ENCODE measurements at regions not wholly inside any gene's neighbourhood (a gene's known extent, or its start where the extent isn't known, plus 50 kb on each side); places are given as distances from the start of the nearest gene placed in this dataset.
"Not testable (repeated sequence)": the region's sequence is repeated elsewhere in the genome, so short reads cannot be mapped to it uniquely, and the experiment has no call there.

DNA sequence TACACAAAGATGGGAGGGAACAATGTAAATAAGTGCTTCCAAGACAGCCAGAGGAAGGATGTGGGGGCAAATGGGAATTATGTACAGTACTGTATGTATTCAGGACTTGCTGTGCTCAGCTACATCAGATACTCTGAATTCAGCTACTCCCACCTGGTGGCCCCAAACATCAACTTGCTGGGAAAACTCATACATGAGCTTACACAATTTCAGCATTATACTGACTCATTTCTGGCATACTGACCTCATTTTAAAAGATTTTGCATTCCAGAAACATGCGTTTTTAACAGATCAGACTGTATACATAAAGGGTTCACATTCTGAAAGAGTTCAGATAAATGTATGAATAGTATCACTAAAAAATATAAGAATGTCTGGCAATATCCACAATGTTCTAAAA is 59.7 kb downstream of the GPX5 start:
- peak; percentile 25 for DNase-seq

DNA sequence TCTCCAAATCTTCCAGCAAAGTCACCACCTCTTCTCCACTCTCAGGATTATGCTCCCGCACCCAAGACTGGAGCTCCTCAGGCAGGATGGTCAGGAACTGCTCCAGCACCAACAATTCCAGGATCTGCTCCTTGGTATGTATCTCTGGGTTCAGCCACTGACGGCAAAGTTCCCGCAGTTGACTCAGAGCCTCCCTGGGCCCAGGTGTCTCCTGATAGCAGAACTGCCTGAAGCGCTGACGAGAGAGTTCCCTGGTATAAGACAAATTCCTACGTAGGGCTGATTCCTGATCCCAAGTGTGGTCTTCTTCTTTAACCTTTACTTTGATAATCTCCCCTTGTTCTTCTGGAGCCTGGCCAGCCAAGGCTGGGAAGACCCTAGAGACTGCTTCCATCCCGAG is 60.6 kb downstream of the GPX5 start:
- no peak for DNase-seq

DNA sequence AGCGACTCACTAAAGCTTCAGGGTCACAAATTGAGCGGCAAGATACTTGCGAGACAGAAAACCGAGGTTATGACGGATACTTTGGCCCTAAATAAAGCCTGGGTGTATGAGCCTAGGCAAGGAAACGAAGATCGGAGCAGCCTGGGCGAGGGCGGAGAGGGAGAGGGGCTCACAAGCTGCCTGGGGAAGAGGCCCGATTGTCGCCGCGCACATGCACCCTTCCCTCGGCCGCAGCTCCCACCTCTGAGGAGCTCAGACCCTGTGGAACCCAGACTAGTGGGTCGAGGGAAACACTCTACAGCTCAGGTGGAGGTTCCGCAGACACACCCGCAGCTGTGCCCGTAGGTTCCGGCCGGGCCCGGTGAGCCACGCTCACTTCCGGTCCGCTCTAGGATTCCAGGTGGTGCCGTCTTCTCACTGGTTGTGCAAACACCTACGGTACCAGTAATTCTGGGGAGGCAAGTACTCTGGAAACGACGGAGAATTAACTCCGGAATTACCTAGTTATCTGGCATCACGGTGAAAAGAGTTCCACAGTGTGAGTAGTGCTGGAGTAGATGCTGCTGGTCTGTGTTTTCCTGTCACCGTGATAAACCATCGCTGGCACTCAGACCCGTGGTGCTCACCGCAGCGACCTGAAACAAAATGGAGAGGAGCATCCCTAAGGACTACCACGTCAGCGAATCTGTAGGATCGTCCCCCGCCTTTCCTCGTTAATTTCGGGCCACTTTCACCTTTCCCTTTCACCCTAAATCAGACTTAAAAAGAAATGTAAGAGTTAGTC is 61.5 kb downstream of the GPX5 start:
- peak; percentile 80 for DNase-seq

DNA sequence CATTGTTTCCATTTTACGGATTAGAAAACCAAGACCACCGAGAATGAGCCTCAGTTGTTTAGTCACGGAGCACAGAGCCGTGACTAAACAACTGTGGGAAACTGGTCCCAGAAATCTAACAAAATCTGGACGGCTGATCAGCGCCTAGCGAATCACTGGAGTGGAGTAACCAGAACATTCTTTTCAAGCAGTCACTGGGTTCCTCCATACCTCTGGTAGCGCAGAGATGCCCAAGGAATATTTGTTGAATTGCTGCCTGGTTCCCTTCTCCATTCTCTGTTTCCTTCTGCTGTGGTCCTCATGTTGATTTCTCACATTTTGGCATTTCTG is 62.0 kb downstream of the GPX5 start:
- DNase-seq = no peak

DNA sequence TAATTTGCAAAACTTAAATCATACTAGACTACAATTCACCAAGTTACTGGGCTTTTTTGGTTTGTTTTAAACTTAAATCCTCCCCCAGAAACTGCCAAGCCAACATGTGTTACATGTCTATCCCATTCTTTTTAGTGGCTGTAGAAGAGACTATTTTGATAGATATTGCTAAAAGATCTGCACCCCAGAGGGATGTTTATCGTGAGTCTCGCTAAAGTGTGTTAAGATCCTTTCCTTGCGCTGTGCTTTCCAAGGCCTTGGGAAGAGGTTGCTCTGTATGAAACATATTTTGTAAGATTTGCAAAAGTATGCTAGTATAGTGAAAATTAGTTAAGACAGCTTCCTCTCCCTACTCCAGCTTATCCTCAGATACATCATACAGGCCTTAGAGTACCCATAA is 63.0 kb downstream of the GPX5 start:
- DNase-seq = no peak

DNA sequence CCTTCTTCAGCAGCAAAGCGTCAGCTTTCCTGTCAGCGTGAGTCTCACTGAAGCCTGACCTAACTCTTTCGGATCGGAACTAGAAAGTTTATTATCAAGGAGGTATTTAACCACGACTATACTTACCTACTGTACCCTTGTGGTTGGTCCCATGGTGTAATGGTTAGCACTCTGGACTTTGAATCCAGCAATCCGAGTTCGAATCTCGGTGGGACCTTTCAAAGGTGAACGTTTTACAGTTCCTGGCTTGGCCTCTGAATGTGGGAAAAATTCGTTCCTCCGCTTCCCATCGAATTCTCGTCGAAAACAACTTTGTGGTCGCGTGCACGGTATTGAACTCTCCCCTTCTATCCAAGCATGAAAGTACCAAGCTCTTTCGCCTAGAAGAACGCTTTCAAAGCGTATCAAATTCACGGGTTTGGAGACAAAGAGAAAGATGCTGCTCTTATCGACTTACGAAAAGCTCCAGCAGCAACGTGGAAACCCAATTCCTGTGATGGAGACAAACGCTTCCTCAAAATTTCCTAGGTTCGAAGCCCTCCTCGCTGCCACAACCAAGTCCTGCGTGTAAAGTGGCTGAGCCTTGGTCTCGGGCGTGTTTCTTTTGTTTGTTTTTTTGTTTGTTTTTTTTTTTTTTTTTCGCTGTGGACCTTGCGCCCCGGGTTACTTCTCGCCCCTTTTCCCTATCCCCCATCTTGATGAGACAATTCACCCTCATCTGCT is 63.7 kb downstream of the GPX5 start:
- peak; percentile 90 for DNase-seq

DNA sequence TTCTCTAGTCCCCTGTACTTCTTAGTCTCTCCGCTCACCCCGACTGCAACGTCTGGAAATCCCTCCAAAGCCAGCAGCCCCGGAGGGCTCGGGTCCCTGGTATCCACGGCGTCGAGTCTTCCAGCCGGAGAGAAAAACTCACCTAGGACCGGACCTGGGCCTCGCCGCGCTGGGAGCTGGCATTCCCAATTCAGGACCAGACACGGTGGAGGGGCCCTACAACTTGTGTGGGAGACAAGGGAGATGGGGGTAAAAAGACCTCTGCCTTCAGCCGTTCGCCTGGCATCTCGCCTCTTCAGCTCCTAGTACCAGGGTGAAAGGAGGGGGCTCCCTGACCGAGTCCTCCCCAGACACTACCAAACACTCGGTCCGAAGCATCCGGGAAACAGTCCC is 64.3 kb downstream of the GPX5 start:
- DNase-seq = no peak

DNA sequence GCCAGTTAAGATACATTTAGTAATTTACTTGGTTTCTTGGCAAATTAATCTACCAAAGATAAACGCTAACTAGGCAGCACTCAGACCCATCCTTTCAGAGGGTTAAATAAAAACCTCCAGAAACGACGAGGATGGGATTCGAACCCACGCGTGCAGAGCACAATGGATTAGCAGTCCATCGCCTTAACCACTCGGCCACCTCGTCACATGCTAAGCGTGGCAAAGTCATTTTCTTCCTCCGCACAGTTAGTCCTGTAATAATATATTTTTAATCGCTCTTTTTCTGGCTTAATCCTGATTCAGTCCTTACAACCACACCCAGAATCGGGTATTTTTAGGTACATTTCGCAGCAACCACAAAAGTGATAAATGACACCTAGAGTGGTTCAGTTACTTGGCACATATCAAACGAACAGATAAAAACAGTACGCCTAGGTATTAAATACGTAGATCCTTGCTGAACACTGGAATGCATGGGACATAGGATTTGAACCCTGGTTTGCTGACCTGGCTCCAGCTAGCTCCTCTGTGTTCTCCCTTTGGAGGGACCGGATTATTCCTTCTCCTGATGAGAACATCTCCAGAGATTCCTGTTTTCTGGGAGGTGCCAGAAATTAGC is 71.6 kb downstream of the GPX5 start:
- DNase-seq = peak; percentile 78

DNA sequence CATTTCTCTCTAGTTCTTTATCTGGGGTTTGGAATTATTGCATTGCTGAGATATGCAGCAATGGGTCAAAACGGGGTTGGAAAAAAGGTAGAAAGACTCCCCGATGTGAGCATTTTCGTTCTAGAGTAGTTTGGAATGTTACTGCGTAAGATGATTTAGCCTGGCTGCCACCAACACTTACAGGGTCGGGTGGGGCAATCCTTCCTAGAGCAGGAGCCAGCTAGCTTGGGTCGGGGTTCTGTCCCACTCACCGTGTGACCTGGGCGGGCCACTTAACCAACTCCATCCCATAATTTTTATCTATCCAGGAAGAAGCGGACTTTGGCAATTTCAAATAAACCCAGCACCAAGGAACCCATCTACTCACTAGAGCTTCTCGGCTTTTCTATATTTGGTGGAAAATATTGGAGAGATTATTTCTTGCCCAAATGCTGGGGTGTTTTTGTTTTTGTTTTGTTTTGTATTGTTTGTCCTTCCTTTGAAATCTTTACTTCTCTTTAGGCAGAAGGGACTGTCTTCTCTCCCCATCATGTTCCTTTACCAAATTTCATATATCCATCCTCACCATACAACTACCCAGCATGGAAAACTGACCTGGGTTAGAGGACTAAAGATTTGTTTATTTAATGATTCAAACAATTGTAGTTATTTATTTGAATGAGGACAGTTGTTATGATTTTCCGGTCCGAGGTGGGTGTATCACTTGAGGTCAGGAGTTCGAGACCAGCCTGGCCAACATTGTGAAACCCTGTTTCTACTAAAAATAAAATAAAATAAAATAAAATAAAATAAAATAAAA is 72.4 kb downstream of the GPX5 start:
- no peak for DNase-seq

DNA sequence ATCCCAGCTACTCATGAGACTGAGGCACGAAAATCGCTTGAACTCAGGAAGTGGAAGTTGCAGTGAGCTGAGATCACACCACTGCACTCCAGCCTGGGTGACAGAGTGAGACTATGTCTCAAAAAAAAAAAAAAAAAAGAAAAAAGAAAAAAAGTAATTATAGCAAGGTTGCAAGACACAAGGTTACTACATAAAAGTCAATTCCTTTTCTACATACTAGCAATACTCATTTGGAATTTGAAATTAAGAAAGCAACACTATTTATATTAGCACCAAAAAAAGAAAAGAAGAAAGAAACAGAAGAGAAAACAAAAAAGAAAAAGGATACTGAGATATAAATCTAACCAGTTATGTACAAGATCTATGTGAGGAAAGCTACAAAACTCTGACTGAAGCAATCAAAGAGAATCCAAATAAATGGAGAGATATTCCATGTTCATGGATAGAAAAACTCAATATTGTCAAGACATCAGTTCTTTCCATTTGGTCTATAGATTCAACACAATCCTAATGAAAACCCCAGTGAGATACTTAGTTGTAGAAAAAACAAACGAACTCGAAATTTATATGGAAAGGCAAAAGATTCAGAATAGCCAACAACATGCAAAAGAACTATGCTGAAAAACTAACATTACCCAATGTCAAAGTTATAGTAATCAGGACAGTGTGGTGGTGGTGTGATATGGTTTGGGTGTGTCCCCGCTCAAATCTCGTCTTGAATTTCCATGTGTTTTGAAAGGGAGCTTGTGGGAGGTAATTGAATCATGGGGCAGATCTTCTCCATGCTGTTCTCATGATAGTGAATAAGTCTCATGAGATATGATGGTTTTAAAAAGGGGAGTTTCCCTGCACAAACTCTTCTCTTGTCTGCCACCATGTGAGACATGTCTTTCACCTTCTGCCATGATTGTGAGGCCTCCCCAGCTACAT is 73.3 kb downstream of the GPX5 start:
- DNase-seq = no peak

DNA sequence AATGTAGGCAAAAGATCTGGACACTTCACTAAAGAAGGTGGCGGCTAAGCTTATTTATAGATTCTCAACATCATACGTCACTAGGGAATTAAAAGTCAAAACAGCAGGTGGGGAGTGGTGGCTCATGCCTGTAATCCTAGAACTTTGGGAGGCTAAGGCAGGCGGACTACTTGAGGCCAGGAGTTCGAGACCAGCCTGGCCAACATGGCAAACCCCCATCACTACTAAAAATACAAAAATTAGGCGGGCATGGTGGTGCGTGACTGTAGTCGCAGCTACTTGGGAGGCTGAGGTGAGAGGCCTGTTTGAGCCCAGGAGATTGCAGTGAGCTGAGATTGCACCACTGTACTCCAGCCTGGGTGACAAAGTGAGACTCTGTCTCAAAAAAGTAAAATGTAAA is 74.6 kb downstream of the GPX5 start:
- no peak for DNase-seq

DNA sequence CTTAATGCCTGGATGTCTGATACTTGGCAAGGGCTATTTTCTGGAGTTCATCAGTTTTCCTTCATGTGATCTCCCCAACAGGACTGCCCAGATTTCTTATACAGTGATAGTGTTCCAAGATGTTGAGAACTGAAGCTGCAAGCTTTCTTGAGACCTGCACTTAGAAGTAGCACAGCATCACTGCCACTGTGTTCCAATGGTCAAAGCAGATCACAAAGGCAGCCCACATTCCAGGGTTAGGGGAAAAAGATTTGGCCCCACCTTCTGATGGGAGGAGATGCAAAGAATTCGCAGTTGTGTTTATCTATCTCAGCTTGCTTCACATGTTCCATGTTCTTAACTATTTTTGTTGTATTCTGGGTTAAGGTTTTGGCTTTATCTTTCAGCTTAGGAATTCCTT is 78.2 kb downstream of the GPX5 start:
- no peak for DNase-seq

DNA sequence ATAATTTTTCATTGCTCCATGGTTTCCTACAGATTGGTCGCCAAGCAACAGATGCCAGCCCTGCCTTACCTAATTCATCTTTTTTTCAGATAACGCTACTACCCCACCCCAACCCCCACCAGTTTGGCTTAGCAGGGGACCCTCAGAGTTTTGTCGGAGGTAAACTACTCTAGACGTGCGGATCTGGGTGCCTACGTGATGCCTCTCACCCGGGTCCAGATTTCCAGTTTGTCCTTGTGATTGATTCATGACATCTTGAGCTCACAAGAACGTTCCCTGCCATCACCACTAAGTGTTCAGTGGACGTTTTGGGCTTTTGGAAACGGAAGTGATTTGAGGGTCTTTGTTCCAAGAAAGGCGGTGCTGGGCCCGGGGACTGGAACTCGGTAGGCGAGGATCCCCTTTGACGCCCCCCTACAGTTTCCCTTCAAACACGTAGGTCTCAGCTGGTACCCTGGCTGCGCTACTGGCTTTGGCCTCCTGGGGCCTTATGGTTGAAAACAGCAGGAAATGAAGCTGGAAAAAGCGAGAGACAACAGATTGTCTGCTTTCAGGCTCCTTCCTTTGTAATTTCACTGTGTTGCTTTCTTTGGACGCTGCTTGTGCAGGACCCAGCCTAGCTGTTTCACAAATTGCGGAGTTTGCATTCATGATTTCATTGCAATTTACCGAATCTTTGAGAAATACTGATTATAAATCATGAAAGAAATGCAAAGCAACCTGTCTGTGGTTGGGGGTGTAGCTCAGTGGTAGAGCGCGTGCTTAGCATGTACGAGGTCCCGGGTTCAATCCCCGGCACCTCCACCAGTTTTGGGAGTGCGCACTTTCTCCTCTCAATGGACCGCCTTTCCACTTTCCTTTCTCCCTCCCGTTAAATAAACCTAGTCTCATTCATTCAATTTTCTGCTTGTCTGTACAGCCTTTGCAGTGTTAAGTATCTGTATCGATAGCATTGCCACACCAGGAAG is 81.0 kb downstream of the GPX5 start:
- peak; percentile 82 for DNase-seq

DNA sequence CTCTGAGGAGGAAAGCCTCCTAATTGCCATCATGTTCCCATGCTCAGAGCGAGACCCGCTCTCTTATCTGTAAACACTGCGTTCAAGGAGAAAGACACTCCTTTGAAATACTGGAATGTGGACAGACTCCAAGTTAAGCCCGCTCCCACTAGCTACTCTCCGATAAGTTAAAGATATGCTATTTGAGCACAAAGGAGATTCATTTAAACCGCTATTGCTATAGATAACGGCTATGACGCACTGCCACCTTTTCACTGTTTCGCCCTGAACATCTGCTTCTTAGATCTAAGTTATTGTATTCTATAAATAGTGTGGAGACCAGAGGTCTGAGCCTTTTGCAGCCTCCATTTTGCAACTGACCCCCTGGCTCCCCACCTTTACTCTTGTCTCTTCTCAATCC is 82.3 kb downstream of the GPX5 start:
- no peak for DNase-seq

DNA sequence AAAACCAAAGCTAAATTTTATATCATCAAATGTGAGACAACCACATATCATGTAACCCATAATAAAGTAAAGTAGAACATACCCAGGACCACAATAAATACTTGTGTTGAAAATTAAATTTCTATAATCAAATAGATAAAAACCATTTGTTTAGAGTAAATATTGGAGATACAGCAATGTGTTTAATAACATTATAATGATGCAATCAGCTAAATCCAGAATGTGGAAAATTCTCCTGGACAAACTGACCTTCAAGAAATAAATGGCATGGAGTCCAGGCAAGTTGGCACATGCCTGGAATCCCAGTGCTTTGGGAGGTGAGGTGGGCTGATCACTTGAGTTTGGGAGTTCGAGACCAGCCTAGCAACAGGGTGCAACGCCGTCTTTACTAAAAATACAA is 84.0 kb downstream of the GPX5 start:
- no peak for DNase-seq

DNA sequence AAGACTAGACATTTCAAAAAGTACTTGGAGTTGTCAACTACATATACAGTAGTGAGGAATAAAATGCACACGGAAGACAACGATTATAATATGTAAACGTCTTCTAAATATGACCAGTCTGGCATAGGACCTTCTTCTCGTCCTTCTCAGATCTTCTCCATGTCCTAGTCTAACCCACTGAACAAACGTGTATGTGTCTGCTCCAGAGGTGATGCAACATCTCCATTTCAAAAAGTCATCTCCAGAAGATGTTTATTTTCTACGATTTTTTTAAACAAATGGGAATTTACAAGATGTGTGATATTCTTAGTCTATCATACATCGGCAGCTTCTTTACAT is 89.9 kb downstream of the GPX5 start:
- no peak for DNase-seq

DNA sequence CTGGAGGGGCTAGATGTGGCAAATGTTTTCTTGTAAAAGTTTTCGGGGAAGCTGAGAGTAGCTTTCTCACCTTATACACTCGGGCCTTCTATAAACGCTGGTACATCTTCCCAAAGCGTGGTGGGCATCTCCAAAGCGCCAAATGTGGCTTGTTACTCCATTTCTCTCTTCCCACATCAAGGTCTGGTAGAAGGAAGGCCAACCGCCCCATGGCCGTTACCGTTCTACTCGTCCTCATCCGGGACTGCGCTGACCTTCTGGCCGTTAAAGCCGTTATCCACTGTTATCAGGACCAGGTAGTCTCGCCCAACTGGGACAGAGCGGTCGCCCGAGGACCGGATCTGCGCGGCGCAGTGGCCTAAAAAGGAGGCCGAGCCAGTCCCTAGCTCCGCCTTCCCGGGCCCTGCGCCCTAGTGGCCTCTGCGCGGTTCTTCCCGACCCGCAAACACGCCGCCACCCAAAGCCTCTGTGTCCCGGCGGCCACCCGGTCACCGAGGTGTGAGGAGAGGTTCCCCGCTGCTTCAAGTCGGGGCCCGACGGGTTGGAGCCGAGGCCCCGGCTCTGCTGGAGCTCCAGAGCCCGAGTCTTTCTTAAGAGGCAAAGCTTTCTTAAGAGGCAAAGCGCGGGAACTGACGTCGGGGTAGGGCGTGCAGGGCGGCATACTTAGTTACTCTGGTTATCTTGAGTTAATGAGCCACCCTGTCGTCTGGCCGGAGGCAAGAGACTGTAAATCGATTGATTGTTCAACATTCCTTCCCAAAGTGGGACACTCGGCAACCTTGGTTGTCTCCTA is 90.5 kb downstream of the GPX5 start:
- DNase-seq = no peak

DNA sequence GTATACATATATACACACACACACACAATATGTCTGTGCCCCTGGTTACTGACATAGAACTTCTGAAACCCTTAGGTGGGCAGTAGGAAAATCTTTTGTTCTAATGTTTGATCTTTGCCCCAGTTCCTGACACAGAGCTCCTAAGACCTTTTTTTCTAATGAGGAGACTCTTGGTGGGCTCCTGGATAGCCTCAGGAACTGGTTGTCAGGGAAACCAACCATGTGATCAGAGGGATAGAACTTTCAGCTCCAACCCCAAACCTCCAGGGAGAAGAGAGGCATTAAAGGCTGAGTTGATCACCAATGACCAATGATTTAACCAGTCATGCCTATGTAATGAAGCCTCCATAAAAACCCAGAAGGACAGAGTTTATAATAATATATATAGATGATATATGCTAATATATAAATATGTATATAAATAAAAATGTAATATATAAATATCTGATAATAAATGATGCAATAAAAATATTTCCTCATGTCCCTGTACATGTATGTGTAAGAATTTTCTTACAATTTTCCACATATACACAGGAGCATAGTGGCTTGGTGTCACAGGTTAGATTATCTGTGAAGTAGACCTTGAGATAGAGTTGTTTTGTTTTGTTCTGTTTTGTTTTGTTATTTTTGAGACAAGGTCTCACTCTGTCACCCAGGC is 93.3 kb downstream of the GPX5 start:
- no peak for DNase-seq

DNA sequence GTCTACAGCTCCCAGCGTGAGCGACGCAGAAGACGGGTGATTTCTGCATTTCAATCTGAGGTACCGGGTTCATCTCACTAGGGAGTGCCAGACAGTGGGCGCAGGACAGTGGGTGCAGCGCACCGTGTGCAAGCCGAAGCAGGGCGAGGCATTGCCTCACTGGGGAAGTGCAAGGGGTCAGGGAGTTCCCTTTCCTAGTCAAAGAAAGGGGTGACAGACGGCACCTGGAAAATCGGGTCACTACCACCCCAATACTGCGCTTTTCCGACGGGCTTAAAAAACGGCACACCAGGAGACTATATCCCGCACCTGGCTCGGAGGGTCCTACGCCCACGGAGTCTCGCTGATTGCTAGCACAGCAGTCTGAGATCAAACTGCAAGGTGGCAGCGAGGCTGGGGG is 95.6 kb downstream of the GPX5 start:
- DNase-seq = not testable (repeated sequence)

DNA sequence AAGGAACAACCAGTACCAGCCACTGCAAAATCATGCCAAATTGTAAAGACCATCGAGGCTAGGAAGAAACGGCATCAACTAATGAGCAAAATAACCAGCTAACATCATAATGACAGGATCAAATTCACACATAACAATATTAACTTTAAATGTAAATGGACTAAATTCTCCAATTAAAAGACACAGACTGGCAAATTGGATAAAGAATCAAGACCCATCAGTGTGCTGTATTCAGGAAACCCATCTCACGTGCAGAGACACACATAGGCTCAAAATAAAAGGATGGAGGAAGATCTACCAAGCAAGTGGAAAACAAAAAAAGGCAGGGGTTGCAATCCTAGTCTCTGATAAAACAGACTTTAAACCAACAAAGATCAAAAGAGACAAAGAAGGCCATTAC is 97.6 kb downstream of the GPX5 start:
- DNase-seq = not testable (repeated sequence)

Measured in activated CD4-positive, alpha-beta T cell treated with anti-CD3 and anti-CD28 coated beads, Interleukin-10, Interleukin-2, amounts not matched to agents 100 ng/mL and 50 ng/mL, durations not matched to agents 16 hours and 8 hours (primary cell).